HG03378 (cell line): ENCODE measurements at regions not wholly inside any gene's neighbourhood (a gene's known extent, or its start where the extent isn't known, plus 50 kb on each side); places are given as distances from the start of the nearest gene placed in this dataset.
"Not testable (repeated sequence)": the region's sequence is repeated elsewhere in the genome, so short reads cannot be mapped to it uniquely, and the experiment has no call there.

ENCODE experiments used
- ATAC-seq: cut with Tn5 transposase; IDR thresholded peaks from one replicate; pipeline ENCODE4 v1.9.1; 2021; ENCODE audit warnings: mild to moderate bottlenecking, moderate library complexity; ENCODE audit not compliant: unreplicated experiment

GRCh38 chr20:29319725-29320124 is 1937.7 kb upstream of the DEFB115 start:
- ATAC-seq: no peak

- not testable (repeated sequence) for ATAC-seq
These were observed 1937.1 kb upstream of the DEFB115 start for GRCh38 chr20:29320216-29320949.

- not testable (repeated sequence) for ATAC-seq
These were observed 1933.6 kb upstream of the DEFB115 start for GRCh38 chr20:29323631-29324515.

GRCh38 chr20:29324516-29325303 is 1932.8 kb upstream of the DEFB115 start:
- not testable (repeated sequence) for ATAC-seq

- no peak for ATAC-seq
These were observed 1932.2 kb upstream of the DEFB115 start for GRCh38 chr20:29325304-29325640.

- ATAC-seq: not testable (repeated sequence)
These were observed 1931.7 kb upstream of the DEFB115 start for GRCh38 chr20:29325781-29326180.

GRCh38 chr20:29326376-29327070 is 1930.9 kb upstream of the DEFB115 start:
- no peak for ATAC-seq

GRCh38 chr20:29327600-29328420 is 1929.7 kb upstream of the DEFB115 start:
- ATAC-seq: not testable (repeated sequence)

GRCh38 chr20:29330429-29331115 is 1926.9 kb upstream of the DEFB115 start:
- ATAC-seq: not testable (repeated sequence)

GRCh38 chr20:29349836-29350235 is 1907.6 kb upstream of the DEFB115 start:
- ATAC-seq: no peak

GRCh38 chr20:29375937-29376336 is 1881.5 kb upstream of the DEFB115 start:
- not testable (repeated sequence) for ATAC-seq

- not testable (repeated sequence) for ATAC-seq
These were observed 1864.6 kb upstream of the DEFB115 start for GRCh38 chr20:29392853-29393252.

- no peak for ATAC-seq
These were observed 1849.3 kb upstream of the DEFB115 start for GRCh38 chr20:29408034-29408695.

- ATAC-seq: not testable (repeated sequence)
These were observed 1848.8 kb upstream of the DEFB115 start for GRCh38 chr20:29408707-29409106.

GRCh38 chr20:29409160-29409689 is 1848.2 kb upstream of the DEFB115 start:
- not testable (repeated sequence) for ATAC-seq

- no peak for ATAC-seq
These were observed 1847.3 kb upstream of the DEFB115 start for GRCh38 chr20:29409833-29410805.

- ATAC-seq: no peak
These were observed 1846.5 kb upstream of the DEFB115 start for GRCh38 chr20:29410806-29411457.
